GM12873 (cell line): ENCODE measurements at regions not wholly inside any gene's neighbourhood (a gene's known extent, or its start where the extent isn't known, plus 50 kb on each side); places are given as distances from the start of the nearest gene placed in this dataset.

Source experiments
- CTCF ChIP-seq: IDR thresholded peaks from 2 replicates; pipeline ENCODE4 v1.5.1; 2012; ENCODE audit warnings: low read depth, mild to moderate bottlenecking, moderate library complexity, low read length, control low read depth; ENCODE audit not compliant: insufficient read depth; ENCODE audit errors: missing control alignments

- TF ChIP-seq CTCF = peak; percentile 25
Observed at GRCh38 chr4:98745366-98745765, 87.0 kb upstream of the TSPAN5 start.

GRCh38 chr4:98744372-98745150, 86.2 kb upstream of the TSPAN5 start:
- TF ChIP-seq CTCF = no peak

GRCh38 chr4:98741952-98742351, 83.5 kb upstream of the TSPAN5 start:
- no peak for TF ChIP-seq CTCF

- no peak for TF ChIP-seq CTCF
Observed at GRCh38 chr4:98739751-98740150, 81.3 kb upstream of the TSPAN5 start.

- TF ChIP-seq CTCF = no peak
Observed at GRCh38 chr4:98733601-98734000, 75.2 kb upstream of the TSPAN5 start.

- no peak for TF ChIP-seq CTCF
Observed at GRCh38 chr4:98728871-98729270, 70.5 kb upstream of the TSPAN5 start.

GRCh38 chr4:98728433-98728832, 70.0 kb upstream of the TSPAN5 start:
- no peak for TF ChIP-seq CTCF
